IPS-18a (cell line): ENCODE measurements at regions not wholly inside any gene's neighbourhood (a gene's known extent, or its start where the extent isn't known, plus 50 kb on each side); places are given as distances from the start of the nearest gene placed in this dataset.

Source experiments
- H3K27ac ChIP-seq: one replicate; pipeline ENCODE4 v1.5.1; 2013; ENCODE audit warnings: low read length
- H3K27me3 ChIP-seq: one replicate; pipeline ENCODE4 v1.6.1; 2013; ENCODE audit warnings: mild to moderate bottlenecking, low read length; ENCODE audit not compliant: control insufficient read depth, insufficient read depth
- H3K36me3 ChIP-seq: one replicate; pipeline ENCODE4 v1.6.1; 2013; ENCODE audit warnings: low read depth, low read length; ENCODE audit not compliant: control insufficient read depth
- H3K4me1 ChIP-seq: one replicate; pipeline ENCODE4 v1.6.1; 2013; ENCODE audit warnings: low read depth, low read length; ENCODE audit not compliant: control insufficient read depth
- H3K4me3 ChIP-seq: one replicate; pipeline ENCODE4 v1.5.1; 2013; ENCODE audit warnings: low read length
- H3K9ac ChIP-seq: one replicate; pipeline ENCODE4 v1.6.1; 2013; ENCODE audit warnings: mild to moderate bottlenecking, low read length, moderate library complexity
- H3K9me3 ChIP-seq: one replicate; pipeline ENCODE4 v1.6.1; 2013; ENCODE audit warnings: low read depth, low read length; ENCODE audit not compliant: control insufficient read depth

- H3K27me3 ChIP-seq = peaks cover 8% of the 10 kb centered on the region
- no peaks in the 10 kb centered on the region for H3K9me3 ChIP-seq
- no peak overlapping the region for H3K4me3 ChIP-seq
These were observed 513.6 kb upstream of the ZMIZ1 start for GRCh38 chr10:78555128-78555527.

GRCh38 chr10:78556705-78557432 is 511.9 kb upstream of the ZMIZ1 start:
- Histone ChIP-seq H3K9me3 (no peaks in the 10 kb centered on the region), H3K4me1 (peaks cover 29% of the 10 kb centered on the region), H3K27me3 (no peaks in the 10 kb centered on the region), H3K27ac (no peak overlapping the region), H3K36me3 (no peaks in the 10 kb centered on the region), H3K9ac (no peak overlapping the region), H3K4me3 (no peak overlapping the region)

More at GRCh38 chr10:78555128-78555527, 513.6 kb upstream of the ZMIZ1 start:
- Histone ChIP-seq H3K4me1 (peaks cover 41% of the 10 kb centered on the region), H3K9ac (no peak overlapping the region), H3K27ac (no peak overlapping the region), H3K36me3 (no peaks in the 10 kb centered on the region)

- no peak overlapping the region for H3K9ac ChIP-seq
- peaks cover 23% of the 10 kb centered on the region for H3K4me1 ChIP-seq
- H3K36me3 ChIP-seq = no peaks in the 10 kb centered on the region
- no peaks in the 10 kb centered on the region for H3K9me3 ChIP-seq
- no peaks in the 10 kb centered on the region for H3K27me3 ChIP-seq
- H3K27ac ChIP-seq = no peak overlapping the region
- no peak overlapping the region for H3K4me3 ChIP-seq
These were observed 511.3 kb upstream of the ZMIZ1 start for GRCh38 chr10:78557433-78557925.

- Histone ChIP-seq H3K27me3 (no peaks in the 10 kb centered on the region), H3K36me3 (no peaks in the 10 kb centered on the region), H3K4me3 (no peak overlapping the region), H3K9me3 (no peaks in the 10 kb centered on the region), H3K4me1 (peaks cover 15% of the 10 kb centered on the region), H3K27ac (no peak overlapping the region), H3K9ac (no peak overlapping the region)
These were observed 509.0 kb upstream of the ZMIZ1 start for GRCh38 chr10:78559661-78560340.

- H3K27me3 ChIP-seq = no peaks in the 10 kb centered on the region
- no peaks in the 10 kb centered on the region for H3K36me3 ChIP-seq
- H3K4me1 ChIP-seq = peaks cover 15% of the 10 kb centered on the region
- no peaks in the 10 kb centered on the region for H3K9me3 ChIP-seq
- no peak overlapping the region for H3K27ac ChIP-seq
- no peak overlapping the region for H3K9ac ChIP-seq
- H3K4me3 ChIP-seq = no peak overlapping the region
These were observed 508.5 kb upstream of the ZMIZ1 start for GRCh38 chr10:78560341-78560688.

- no peaks in the 10 kb centered on the region for H3K9me3 ChIP-seq
- H3K4me3 ChIP-seq = no peak overlapping the region
- no peaks in the 10 kb centered on the region for H3K27me3 ChIP-seq
- H3K4me1 ChIP-seq = peaks cover 15% of the 10 kb centered on the region
- no peak overlapping the region for H3K9ac ChIP-seq
- H3K27ac ChIP-seq = no peak overlapping the region
- no peaks in the 10 kb centered on the region for H3K36me3 ChIP-seq
These were observed 505.5 kb upstream of the ZMIZ1 start for GRCh38 chr10:78563314-78563713.

GRCh38 chr10:78565841-78566240 is 502.9 kb upstream of the ZMIZ1 start:
- no peaks in the 10 kb centered on the region for H3K9me3 ChIP-seq
- no peaks in the 10 kb centered on the region for H3K27me3 ChIP-seq
- H3K27ac ChIP-seq = no peak overlapping the region
- H3K4me1 ChIP-seq = no peaks in the 10 kb centered on the region
- H3K36me3 ChIP-seq = no peaks in the 10 kb centered on the region
- no peak overlapping the region for H3K9ac ChIP-seq
- no peak overlapping the region for H3K4me3 ChIP-seq

GRCh38 chr10:78566284-78567111 is 502.3 kb upstream of the ZMIZ1 start:
- no peak overlapping the region for H3K9ac ChIP-seq
- H3K27ac ChIP-seq = no peak overlapping the region
- no peaks in the 10 kb centered on the region for H3K9me3 ChIP-seq
- H3K27me3 ChIP-seq = no peaks in the 10 kb centered on the region
- H3K36me3 ChIP-seq = no peaks in the 10 kb centered on the region
- H3K4me3 ChIP-seq = no peak overlapping the region
- H3K4me1 ChIP-seq = no peaks in the 10 kb centered on the region

- H3K4me1 ChIP-seq = no peaks in the 10 kb centered on the region
- no peak overlapping the region for H3K4me3 ChIP-seq
- H3K27me3 ChIP-seq = no peaks in the 10 kb centered on the region
- no peak overlapping the region for H3K9ac ChIP-seq
- H3K36me3 ChIP-seq = no peaks in the 10 kb centered on the region
- H3K9me3 ChIP-seq = no peaks in the 10 kb centered on the region
- H3K27ac ChIP-seq = no peak overlapping the region
These were observed 500.9 kb upstream of the ZMIZ1 start for GRCh38 chr10:78567680-78568455.

GRCh38 chr10:78568620-78569019 is 500.1 kb upstream of the ZMIZ1 start:
- Histone ChIP-seq H3K4me1 (no peaks in the 10 kb centered on the region), H3K36me3 (no peaks in the 10 kb centered on the region), H3K9ac (no peak overlapping the region), H3K4me3 (no peak overlapping the region), H3K27me3 (no peaks in the 10 kb centered on the region), H3K27ac (no peak overlapping the region), H3K9me3 (no peaks in the 10 kb centered on the region)
